NCI-H1694 treated with DMSO at 0.1 percent for 48 hours (cell line): ENCODE measurements at regions not wholly inside any gene's neighbourhood (a gene's known extent, or its start where the extent isn't known, plus 50 kb on each side); places are given as distances from the start of the nearest gene placed in this dataset.

ENCODE experiments used
- DNase-seq: peaks from one replicate; lab custom pipeline; 2025; lab: John Stamatoyannopoulos, UW

DNA sequence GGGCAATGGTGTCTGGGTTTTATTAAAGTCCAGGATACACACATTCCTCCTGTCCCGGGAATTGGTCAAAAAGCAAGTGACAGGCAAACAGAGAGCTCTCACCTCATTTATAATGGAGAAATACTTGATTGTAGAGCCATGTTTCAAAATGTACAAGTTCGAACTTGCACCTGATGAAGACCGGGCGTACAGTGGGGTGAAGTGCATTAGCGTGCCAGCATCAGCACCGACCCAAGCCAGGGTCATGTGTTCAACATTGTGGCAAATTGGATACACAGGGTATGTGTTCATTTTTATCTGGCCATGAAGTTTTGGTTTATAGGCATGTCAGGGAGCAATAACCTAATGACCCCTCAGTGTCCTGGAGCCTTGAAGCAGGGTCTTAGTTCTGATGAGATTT, 472.5 kb downstream of the IRX1 start:
- DNase-seq = no peak

GRCh38 chr5:4078544-4078943, 482.9 kb downstream of the IRX1 start:
- no peak for DNase-seq

DNA sequence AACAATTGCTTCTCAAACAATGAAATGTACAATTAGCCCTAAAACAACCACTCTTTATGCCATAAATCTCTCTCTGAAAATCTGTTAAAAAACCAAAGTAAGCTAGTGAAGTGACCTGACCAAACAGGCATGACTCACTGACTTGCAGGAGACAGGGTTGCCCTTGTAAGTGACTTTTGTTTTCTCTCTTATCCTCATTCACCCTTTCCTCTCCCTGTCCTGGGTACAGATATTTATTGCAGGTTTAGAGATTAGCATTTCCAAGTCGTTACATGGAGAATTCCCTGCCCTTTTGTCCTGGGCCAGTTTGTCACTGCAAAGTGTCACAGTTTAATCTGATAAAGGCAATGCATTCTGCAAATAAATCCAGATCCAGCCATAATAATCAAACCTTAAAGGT, 484.2 kb downstream of the IRX1 start:
- no peak for DNase-seq

DNA sequence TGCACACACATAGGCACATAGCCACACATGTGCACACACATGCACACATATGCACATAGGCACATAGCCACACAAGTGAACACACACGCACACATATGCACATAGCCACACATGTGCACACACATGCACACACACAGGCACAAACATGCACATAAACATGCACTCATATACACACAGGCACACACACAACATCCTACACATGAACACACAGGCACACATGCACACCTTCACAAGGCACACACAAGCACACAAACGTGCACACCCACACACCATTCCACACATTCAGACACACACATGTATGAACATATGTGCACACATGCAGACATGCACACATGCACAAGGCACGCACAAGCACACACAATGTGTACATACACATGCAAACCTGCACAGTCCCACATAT, 484.7 kb downstream of the IRX1 start:
- DNase-seq = no peak

GRCh38 chr5:4081059-4081458, 485.4 kb downstream of the IRX1 start:
- DNase-seq = no peak

DNA sequence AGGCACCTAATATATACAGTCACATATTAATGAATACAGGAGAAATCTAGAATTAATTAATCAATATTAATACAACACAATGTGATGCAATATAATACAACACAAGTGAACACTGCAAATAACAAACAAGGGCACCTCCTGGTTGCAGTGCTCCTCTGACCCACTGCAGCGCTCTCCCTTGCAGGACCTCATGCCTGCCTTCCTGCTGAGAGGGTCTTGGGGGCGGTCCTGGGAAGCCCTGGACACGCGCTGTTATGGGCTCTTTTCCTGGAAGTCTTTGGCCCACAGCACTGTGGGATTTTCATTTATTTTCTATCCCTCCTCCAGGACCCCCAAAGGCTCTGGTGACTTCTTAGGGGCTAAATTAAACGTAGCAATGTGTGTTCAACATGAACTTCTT, 485.8 kb downstream of the IRX1 start:
- DNase-seq = no peak

- no peak for DNase-seq
These were observed 487.4 kb downstream of the IRX1 start for GRCh38 chr5:4082966-4083564.

- DNase-seq = no peak
These were observed 488.1 kb downstream of the IRX1 start for GRCh38 chr5:4083591-4084337.

DNA sequence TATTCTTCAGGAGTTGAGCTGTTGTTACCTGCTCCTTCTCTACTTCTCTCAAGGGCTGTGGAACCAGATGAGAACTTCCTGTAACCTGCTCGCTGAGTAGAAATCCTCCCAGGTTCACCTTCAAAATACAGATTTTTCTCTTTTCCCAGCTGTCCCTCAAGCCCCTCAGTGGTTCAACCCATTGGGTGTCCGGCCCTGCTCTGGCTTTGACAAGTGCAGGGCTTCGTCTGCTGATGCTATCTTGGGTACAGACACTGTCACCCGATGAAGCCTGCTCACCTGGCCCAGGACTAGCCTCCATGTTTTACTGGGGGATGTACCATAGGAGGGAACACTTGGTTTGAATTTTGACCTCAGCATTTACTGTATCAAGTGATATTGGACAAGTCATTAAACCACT, 490.4 kb downstream of the IRX1 start:
- DNase-seq = no peak

- no peak for DNase-seq
These were observed 491.5 kb downstream of the IRX1 start for GRCh38 chr5:4087110-4087509.

GRCh38 chr5:4089087-4089486, 493.5 kb downstream of the IRX1 start:
- no peak for DNase-seq

GRCh38 chr5:4093236-4093635, 497.6 kb downstream of the IRX1 start:
- no peak for DNase-seq

- DNase-seq = no peak
These were observed 498.3 kb downstream of the IRX1 start for GRCh38 chr5:4093970-4094369.

- no peak for DNase-seq
These were observed 500.4 kb downstream of the IRX1 start for GRCh38 chr5:4095918-4096630.

DNA sequence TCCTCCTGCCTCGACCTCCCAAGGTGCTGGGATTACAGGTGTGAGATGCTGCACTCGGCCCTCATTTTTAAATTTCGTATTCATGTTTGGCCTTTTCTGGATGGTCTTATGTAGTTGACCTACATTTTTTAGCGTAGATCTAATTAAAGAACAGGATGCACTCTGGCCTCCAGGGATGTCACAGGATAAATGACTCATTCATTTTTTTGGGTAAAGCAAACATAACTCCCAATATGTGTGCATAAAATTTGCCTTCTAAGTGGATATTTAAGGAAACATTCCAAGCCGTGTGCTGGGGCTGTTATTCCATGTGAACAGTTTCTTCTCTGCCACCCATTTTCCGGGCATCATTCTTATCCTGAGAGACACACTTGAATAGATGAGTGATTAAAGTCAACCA, 501.6 kb downstream of the IRX1 start:
- no peak for DNase-seq

- DNase-seq = no peak
These were observed 502.6 kb downstream of the IRX1 start for GRCh38 chr5:4098226-4098625.

- DNase-seq = no peak
These were observed 503.8 kb downstream of the IRX1 start for GRCh38 chr5:4099386-4099785.

DNA sequence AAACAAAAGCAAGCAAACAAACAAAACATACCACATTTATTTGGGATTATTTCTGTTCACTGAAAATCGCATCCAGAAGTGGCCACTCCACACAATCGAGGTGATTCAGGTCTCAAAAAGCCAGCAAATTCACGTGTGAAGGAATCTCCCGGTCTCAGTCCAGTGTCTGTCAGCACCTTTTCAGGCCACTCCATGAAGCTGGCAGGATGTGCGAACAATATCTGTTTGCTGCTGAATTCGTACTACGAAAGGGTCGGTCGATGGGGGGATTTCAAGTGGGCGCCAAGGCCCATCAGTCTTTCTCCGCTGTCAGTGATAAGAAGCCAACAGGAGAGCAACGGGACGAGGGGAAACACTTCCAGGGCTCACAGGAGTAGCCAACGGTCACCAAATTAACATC, 505.1 kb downstream of the IRX1 start:
- no peak for DNase-seq

DNA sequence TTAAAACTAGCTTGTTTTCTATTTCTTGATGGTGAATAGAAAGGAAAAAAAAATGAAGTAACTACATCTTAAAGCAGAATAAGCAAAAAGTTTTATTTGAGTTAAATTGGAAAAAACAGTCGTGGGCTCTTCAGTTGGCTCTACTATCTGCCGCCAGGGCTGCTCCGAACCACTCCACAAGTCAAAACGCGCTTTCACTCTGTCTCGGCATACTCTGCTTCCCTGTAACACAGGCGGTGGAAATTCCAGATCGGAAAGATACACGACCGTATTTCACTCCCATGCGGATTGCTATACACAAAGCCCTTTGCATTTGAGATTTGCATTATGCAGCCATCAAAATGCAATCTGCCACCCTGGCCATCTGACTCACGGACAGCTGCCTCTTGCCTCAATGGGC, 505.6 kb downstream of the IRX1 start:
- DNase-seq = no peak

GRCh38 chr5:4104831-4105597, 509.4 kb downstream of the IRX1 start:
- no peak for DNase-seq

DNA sequence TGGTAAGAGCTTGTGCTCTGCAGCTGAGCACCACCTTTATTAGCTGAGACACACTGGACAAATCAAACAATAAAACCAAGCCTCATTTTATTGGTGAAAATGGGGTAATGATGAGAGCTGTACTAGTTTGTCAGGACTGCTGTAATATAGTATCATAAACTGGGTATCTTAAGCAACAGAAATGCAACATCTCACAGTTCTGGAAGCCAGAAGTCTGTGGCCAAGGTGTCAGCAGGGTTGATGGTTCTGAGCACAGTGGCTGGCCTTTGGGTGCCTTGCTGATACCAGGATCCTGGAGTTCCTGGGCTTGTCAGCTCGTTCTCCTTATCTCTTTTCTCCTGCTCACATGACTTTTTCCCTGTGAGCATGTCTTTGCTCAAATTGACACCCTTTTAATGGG, 513.1 kb downstream of the IRX1 start:
- no peak for DNase-seq

DNA sequence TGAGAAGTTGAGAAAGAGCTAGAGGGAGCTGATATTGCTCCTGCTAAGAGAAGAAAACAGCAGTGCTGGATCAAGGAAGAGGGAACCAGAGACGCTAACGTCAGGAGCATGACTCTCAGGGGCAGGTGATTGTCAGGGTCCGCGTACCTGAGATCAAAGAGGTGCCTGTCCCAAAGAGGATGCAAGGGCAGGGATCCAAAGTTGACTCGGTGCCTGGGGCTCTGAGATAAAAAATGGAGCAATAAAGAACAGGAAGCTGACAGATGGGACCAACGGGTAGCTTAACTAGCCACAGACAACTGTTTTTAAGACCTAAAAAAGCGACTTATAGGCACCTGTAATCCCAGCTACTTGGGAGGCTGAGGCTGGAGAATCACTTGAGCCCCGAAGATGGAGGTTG, 517.8 kb downstream of the IRX1 start:
- DNase-seq = no peak

DNA sequence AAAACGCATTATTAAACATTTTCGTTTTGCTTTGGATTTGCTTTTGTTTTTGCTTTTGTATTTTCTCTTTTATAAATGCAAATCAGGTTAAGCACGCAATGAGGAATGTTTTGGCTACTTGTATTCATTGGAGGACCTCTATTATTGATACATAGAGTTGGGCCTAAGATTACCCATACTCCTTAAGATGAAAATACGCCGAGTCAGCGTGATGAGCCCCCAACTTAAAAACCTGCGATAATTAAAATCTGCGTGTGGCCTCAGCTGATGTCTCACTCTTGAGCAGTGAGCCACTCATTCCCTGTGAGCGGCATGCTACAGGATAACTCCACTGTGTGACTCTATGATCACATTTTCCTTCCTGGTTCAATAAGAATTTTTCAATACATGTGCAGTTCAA, 518.3 kb downstream of the IRX1 start:
- no peak for DNase-seq
